ENCODE measurements at regions not wholly inside any gene's neighbourhood (a gene's known extent, or its start where the extent isn't known, plus 50 kb on each side); places are given as distances from the start of the nearest gene placed in this dataset.
A peak's percentile ranks its signal among the peaks of the same experiment; 100 is the strongest.

DNA sequence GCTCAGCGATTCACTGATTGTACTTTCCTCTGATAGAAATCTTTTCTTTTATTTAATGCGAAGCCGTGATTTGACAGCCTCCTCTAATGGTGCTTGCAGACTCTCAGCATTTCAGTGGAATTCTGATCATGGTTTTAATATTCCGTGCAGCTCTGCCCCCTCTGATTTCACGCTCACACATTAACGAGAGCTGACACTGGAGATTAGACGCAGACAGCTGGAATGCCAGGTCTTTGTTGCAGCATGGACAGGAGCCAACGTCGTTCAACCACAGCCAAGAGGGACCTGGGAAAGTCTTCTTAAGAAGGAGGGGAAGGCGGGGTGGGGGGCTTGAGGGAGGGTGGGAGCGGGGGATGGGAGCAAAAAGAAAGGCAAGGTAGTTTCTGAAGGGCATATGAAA, 186.4 kb downstream of the BLID start:
- Histone ChIP-seq H3K4me1 (no peaks in the 10 kb centered on the region), H3K9me3 (no peaks in the 10 kb centered on the region), H3K27me3 (no peaks in the 10 kb centered on the region), H3K36me3 (no peaks in the 10 kb centered on the region), H3K4me3 (peak overlapping the region in 1 of 4 donors; percentile 20), H3K27ac (no peak overlapping the region)
- DNase-seq: no peak
- no peak for TF ChIP-seq POLR2A (IDR thresholded peaks at IDR 0.05)
- TF ChIP-seq, protein P1, sequence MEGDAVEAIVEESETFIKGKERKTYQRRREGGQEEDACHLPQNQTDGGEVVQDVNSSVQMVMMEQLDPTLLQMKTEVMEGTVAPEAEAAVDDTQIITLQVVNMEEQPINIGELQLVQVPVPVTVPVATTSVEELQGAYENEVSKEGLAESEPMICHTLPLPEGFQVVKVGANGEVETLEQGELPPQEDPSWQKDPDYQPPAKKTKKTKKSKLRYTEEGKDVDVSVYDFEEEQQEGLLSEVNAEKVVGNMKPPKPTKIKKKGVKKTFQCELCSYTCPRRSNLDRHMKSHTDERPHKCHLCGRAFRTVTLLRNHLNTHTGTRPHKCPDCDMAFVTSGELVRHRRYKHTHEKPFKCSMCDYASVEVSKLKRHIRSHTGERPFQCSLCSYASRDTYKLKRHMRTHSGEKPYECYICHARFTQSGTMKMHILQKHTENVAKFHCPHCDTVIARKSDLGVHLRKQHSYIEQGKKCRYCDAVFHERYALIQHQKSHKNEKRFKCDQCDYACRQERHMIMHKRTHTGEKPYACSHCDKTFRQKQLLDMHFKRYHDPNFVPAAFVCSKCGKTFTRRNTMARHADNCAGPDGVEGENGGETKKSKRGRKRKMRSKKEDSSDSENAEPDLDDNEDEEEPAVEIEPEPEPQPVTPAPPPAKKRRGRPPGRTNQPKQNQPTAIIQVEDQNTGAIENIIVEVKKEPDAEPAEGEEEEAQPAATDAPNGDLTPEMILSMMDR (IDR thresholded peaks at IDR 0.05): no peak

DNA sequence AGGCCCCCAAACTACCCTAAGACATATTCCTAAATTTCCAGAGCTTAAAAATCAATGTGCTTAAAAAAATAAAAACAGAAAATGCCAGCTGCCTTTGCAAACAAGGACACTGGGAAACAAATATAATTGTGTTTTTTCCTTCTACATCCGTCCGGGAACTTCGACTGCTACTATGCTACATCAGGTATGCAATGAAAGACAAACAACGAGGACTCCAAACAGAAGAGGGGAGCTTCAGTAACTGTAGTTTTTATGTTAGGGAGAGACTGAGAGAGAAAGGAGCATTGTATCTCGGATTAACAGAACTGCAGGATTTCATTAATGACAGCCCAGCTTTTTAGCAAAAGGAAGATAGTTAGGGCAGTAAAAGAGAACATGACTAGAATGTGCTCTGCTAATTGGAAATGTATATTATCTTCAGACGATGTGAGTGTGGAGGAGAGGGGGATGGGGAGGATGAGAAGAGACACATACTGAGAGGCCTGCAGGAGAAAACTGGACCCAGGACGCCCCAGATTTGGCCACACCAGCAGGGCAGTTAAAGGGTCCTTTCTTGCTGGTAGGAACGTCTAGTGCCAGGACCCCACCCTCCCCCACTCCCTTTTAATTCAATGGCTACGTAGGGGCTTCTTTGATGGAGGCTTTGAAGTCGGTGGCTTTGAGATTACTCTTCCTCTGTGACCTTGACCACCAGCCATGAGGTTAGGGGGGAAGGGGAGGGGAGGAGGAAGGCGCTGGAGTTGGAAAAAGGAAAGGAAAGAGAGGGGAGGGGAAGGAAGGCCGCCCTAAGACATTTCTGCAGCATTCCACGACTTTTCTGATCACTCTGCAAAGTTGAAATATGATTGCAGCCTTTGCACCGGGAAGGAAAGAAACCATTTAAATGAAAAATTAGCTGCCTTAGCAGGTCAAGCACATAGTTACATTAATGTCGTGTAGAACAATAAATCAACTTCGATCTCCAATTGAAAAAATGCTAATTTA, 187.1 kb downstream of the BLID start:
- H3K36me3 ChIP-seq: no peaks in the 10 kb centered on the region
- no peak for DNase-seq
- H3K27me3 ChIP-seq: no peaks in the 10 kb centered on the region
- no peaks in the 10 kb centered on the region for H3K4me1 ChIP-seq
- peak overlapping the region in 1 of 4 donors; percentile 20 for H3K4me3 ChIP-seq
- no peak for TF ChIP-seq POLR2A (IDR thresholded peaks at IDR 0.05)
- TF ChIP-seq, protein P1 (IDR thresholded peaks at IDR 0.05): no peak
- H3K27ac ChIP-seq: no peak overlapping the region
- H3K9me3 ChIP-seq: no peaks in the 10 kb centered on the region

DNA sequence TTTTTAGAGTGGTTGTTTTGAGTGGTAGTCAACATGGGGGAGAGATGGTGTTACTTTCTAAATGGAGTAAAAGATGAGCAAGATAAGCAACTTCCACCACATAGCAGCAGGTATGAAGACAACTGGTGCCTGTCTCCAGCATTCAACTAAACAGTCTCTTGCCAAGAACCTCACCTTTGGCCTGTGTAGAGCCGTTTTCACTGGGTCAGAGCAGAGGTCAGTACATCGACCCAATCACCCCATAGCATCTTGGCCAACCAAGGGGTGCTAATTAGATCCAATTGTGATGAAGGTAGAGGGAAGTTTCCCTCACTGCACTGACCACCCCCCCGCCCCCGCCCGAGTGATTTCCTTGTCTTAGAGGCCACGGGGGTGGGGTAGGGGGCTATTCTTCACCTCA, 188.2 kb downstream of the BLID start:
- Histone ChIP-seq H3K4me1 (no peaks in the 10 kb centered on the region), H3K4me3 (no peak overlapping the region), H3K27ac (no peak overlapping the region), H3K27me3 (no peaks in the 10 kb centered on the region), H3K9me3 (no peaks in the 10 kb centered on the region), H3K36me3 (no peaks in the 10 kb centered on the region)
- DNase-seq: no peak
- TF ChIP-seq, protein P1 (IDR thresholded peaks at IDR 0.05): no peak
- no peak for TF ChIP-seq POLR2A (IDR thresholded peaks at IDR 0.05)

DNA sequence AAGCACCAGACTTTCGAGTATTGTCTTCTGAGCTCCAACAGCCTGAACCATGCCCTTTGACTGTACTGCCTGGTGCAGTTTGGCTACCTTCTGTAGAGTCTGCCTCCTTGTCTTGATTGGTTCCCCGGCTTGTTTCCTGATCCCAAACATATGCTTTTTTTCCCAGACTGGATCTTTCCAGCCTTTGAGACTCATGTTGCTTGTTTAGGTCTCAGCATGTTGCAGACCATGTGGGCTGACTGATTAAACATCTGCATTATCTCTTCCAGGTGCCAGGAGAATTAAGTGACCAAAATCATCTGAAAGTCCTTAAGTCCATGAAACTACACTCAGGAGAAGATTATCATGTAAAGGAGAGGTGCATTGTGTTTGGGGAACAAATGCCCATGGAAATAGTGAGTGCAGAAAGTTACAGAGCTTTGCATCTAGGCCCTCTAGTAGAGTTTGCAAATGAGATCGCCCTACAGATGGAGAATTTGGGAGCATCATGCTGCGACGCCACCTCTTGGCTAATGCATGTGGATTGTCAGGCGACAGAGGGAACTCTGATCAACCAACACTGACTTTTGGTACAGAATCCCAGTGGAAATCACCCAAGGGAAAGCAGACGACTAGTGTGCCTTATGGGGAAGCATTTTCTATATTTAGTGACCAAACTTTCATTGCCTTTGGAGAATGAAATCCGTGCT, 188.8 kb downstream of the BLID start:
- H3K27me3 ChIP-seq: no peaks in the 10 kb centered on the region
- no peak overlapping the region for H3K27ac ChIP-seq
- no peak for TF ChIP-seq POLR2A (IDR thresholded peaks at IDR 0.05)
- TF ChIP-seq, protein P1 (IDR thresholded peaks at IDR 0.05): no peak
- H3K4me1 ChIP-seq: no peaks in the 10 kb centered on the region
- H3K9me3 ChIP-seq: no peaks in the 10 kb centered on the region
- H3K36me3 ChIP-seq: no peaks in the 10 kb centered on the region
- DNase-seq: no peak
- H3K4me3 ChIP-seq: no peak overlapping the region

DNA sequence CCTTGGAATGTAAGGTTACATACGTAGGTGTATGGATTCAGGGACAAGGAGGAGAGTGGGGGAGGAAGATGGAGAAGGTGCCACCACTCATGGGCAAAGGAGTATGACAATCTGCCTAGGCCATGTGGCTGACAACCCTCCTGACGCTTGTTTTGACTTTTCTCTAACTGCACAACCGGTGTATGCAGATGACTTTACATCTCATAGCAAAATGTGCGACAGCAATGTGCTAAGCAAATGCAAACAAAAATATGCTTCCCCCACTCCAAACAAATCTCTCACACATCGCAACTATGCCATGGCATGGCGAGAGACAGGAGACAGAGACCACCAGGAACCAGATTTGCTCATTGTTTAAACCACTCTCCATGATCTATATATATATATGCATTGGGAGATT, 191.8 kb downstream of the BLID start:
- H3K9me3 ChIP-seq: no peaks in the 10 kb centered on the region
- TF ChIP-seq, protein P1 (IDR thresholded peaks at IDR 0.05): no peak
- no peak for TF ChIP-seq POLR2A (IDR thresholded peaks at IDR 0.05)
- no peak for DNase-seq
- no peaks in the 10 kb centered on the region for H3K4me1 ChIP-seq
- no peaks in the 10 kb centered on the region for H3K27me3 ChIP-seq
- no peaks in the 10 kb centered on the region for H3K36me3 ChIP-seq
- H3K4me3 ChIP-seq: no peak overlapping the region
- H3K27ac ChIP-seq: no peak overlapping the region

Measured in Peyer's patch (tissue), 4 donors.